Transverse colon (tissue), 4 donors: ENCODE measurements at regions not wholly inside any gene's neighbourhood (a gene's known extent, or its start where the extent isn't known, plus 50 kb on each side); places are given as distances from the start of the nearest gene placed in this dataset.

Experiments used
- DNase-seq: peaks from one replicate; pipeline ENCODE4 v3.0.0-alpha.2; 2019
- H3K27ac ChIP-seq, 4 donors: fragments of 200-600 bp; sonication (generic); 2 replicates each; pipeline ENCODE4 v1.5.1; 2016 to 2018; ENCODE audit warnings: inconsistent platforms in 4 of 4
- H3K27me3 ChIP-seq: fragments of 200-600 bp; sonication (generic); 2 replicates; pipeline ENCODE4 v1.5.1; 2017; ENCODE audit warnings: inconsistent platforms
- H3K36me3 ChIP-seq, 4 donors: fragments of 200-600 bp; sonication (generic); 2 replicates each; pipeline ENCODE4 v1.5.1; 2017 to 2019; ENCODE audit warnings: inconsistent platforms in 4 of 4
- H3K4me1 ChIP-seq, 4 donors: fragments of 200-600 bp; sonication (generic); 2 replicates each; pipeline ENCODE4 v1.5.1; 2017 to 2020; ENCODE audit warnings: inconsistent platforms in 4 of 4
- H3K4me3 ChIP-seq, 4 donors: fragments of 200-600 bp; sonication (generic); 1 replicate in 1 of 4; 2 replicates in 3 of 4; pipeline versions ENCODE4 v1.5.1 to v1.6.1; 2017 to 2019; ENCODE audit warnings: inconsistent platforms in 4 of 4
- H3K9me3 ChIP-seq, 2 donors: fragments of 200-600 bp; sonication (generic); 2 replicates each; pipeline ENCODE4 v1.5.1; 2017 to 2019; ENCODE audit warnings: inconsistent platforms in 2 of 2
- CTCF ChIP-seq, 5 experiments: fragments of 200-600 bp in 3 of 5; fragments of 450-650 bp in 2 of 5; sonication (generic) in 3 of 5; IDR thresholded peaks; 1 replicate in 2 of 5; 2 replicates in 3 of 5; pipeline ENCODE4 v1.5.1; 2016 to 2017; ENCODE audit warnings: antibody characterized with exemption in 5 of 5, inconsistent platforms in 3 of 5, mild to moderate bottlenecking in 2 of 5, moderate library complexity in 1 of 5
- EP300 ChIP-seq: sonication (generic); formaldehyde crosslinking; IDR thresholded peaks from one replicate; pipeline ENCODE4 v1.6.1; 2017; ENCODE audit warnings: antibody characterized with exemption, low read depth
- POLR2A ChIP-seq: fragments of 450-650 bp; IDR thresholded peaks from one replicate; pipeline ENCODE4 v1.6.1; 2016; ENCODE audit warnings: antibody characterized with exemption, mild to moderate bottlenecking, moderate library complexity
- POLR2AphosphoS5 ChIP-seq, 3 donors: sonication (generic); formaldehyde crosslinking; IDR thresholded peaks; one replicate each; pipeline ENCODE4 v1.6.1; 2016; ENCODE audit warnings: antibody characterized with exemption in 3 of 3
- WGBS, 2 donors: methylation state at CpG; one replicate each; pipeline ENCODE4 v1.1.5; 2018; ENCODE audit warnings: low coverage in 1 of 2; 5-methylcytosine and 5-hydroxymethylcytosine counted together
- in situ Hi-C, 4 donors: fragments of 200-750 bp; cut with MboI; loops; one replicate each; pipeline versions ENCODE4 v1.15.0 to v1.15.1; 2017; ENCODE audit warnings: low sequenced_read_pairs in 3 of 4, low pct_ligation_motif_present in 1 of 4, low pct_unique_long_range_greater_than_20kb in 1 of 4
- intact Hi-C: fragments of 100-400 bp; cut with DNase I; formaldehyde crosslinking; loops from one replicate; pipeline ENCODE4 v1.15.1; 2023; ENCODE audit warnings: low total_unique reads

GRCh38 chr4:22045051-22045630, 96.6 kb upstream of the KCNIP4 start:
- intact Hi-C loops = loop anchor here (10.0 kb wide), 1 partner anchor 1660 kb away; no protein-coding TSS in a partner anchor

GRCh38 chr4:22031423-22031822, 82.9 kb upstream of the KCNIP4 start:
- Histone ChIP-seq H3K36me3 (no peaks in the 10 kb centered on the region), H3K27me3 (no peaks in the 10 kb centered on the region), H3K9me3 (no peaks in the 10 kb centered on the region), H3K4me1 (no peaks in the 10 kb centered on the region), H3K4me3 (no peak overlapping the region), H3K27ac (no peak overlapping the region)
- intact Hi-C loops = no loop called here
- TF ChIP-seq EP300 (no peak), POLR2A (no peak), POLR2AphosphoS5 (IDR thresholded peaks at IDR 0.05) (no peak), CTCF (IDR thresholded peaks at IDR 0.05) (no peak)
- no peak for DNase-seq
- 53 to 67% methylated on average over 1 of the region's 1 CpG for WGBS, 2 donors
- in situ Hi-C loops = no loop called here

More at GRCh38 chr4:22045051-22045630, 96.6 kb upstream of the KCNIP4 start:
- H3K4me3 ChIP-seq = no peak overlapping the region
- no peaks in the 10 kb centered on the region for H3K36me3 ChIP-seq
- H3K27me3 ChIP-seq = no peaks in the 10 kb centered on the region
- DNase-seq = no peak
- TF ChIP-seq EP300 = no peak
- no peak for TF ChIP-seq POLR2AphosphoS5 (IDR thresholded peaks at IDR 0.05)
- no peak for TF ChIP-seq POLR2A
- no peak overlapping the region for H3K27ac ChIP-seq
- no peaks in the 10 kb centered on the region for H3K9me3 ChIP-seq
- H3K4me1 ChIP-seq = no peaks in the 10 kb centered on the region
- in situ Hi-C loops = no loop called here

GRCh38 chr4:22030881-22031280, 82.3 kb upstream of the KCNIP4 start:
- H3K27me3 ChIP-seq = no peaks in the 10 kb centered on the region
- H3K9me3 ChIP-seq = no peaks in the 10 kb centered on the region
- 64 to 71% methylated on average over 1 of the region's 1 CpG for WGBS, 2 donors
- intact Hi-C loops = no loop called here
- DNase-seq = no peak
- TF ChIP-seq POLR2A = no peak
- no peak for TF ChIP-seq CTCF (IDR thresholded peaks at IDR 0.05)
- no peak for TF ChIP-seq EP300
- no peak for TF ChIP-seq POLR2AphosphoS5 (IDR thresholded peaks at IDR 0.05)
- in situ Hi-C loops = no loop called here
- no peaks in the 10 kb centered on the region for H3K36me3 ChIP-seq
- no peak overlapping the region for H3K27ac ChIP-seq
- no peak overlapping the region for H3K4me3 ChIP-seq
- H3K4me1 ChIP-seq = no peaks in the 10 kb centered on the region

GRCh38 chr4:22030307-22030706, 81.7 kb upstream of the KCNIP4 start:
- no peaks in the 10 kb centered on the region for H3K9me3 ChIP-seq
- in situ Hi-C loops = no loop called here
- TF ChIP-seq EP300 = no peak
- no peak for TF ChIP-seq POLR2AphosphoS5 (IDR thresholded peaks at IDR 0.05)
- TF ChIP-seq POLR2A = no peak
- no peak for TF ChIP-seq CTCF (IDR thresholded peaks at IDR 0.05)
- H3K27ac ChIP-seq = no peak overlapping the region
- intact Hi-C loops = no loop called here
- 69 to 83% methylated on average over 1 to 5 of the region's 5 CpGs for WGBS, 2 donors
- no peaks in the 10 kb centered on the region for H3K27me3 ChIP-seq
- H3K4me3 ChIP-seq = no peak overlapping the region
- DNase-seq = no peak
- H3K4me1 ChIP-seq = no peaks in the 10 kb centered on the region
- no peaks in the 10 kb centered on the region for H3K36me3 ChIP-seq

GRCh38 chr4:22029803-22030202, 81.2 kb upstream of the KCNIP4 start:
- no peak for TF ChIP-seq CTCF (IDR thresholded peaks at IDR 0.05)
- Histone ChIP-seq H3K4me1 (no peaks in the 10 kb centered on the region), H3K4me3 (no peak overlapping the region), H3K9me3 (no peaks in the 10 kb centered on the region), H3K27ac (no peak overlapping the region), H3K36me3 (no peaks in the 10 kb centered on the region), H3K27me3 (no peaks in the 10 kb centered on the region)
- WGBS, 2 donors = 60 to 74% methylated on average over 2 of the region's 2 CpGs
- intact Hi-C loops = no loop called here
- no peak for DNase-seq
- in situ Hi-C loops = no loop called here
